CD4-positive, alpha-beta T cell treated with Interleukin-17A for 1 hour (primary cell): ENCODE measurements at regions not wholly inside any gene's neighbourhood (a gene's known extent, or its start where the extent isn't known, plus 50 kb on each side); places are given as distances from the start of the nearest gene placed in this dataset.

Experiments
- DNase-seq: peaks from one replicate; pipeline ENCODE4 v3.0.0-alpha.2; 2020

DNA sequence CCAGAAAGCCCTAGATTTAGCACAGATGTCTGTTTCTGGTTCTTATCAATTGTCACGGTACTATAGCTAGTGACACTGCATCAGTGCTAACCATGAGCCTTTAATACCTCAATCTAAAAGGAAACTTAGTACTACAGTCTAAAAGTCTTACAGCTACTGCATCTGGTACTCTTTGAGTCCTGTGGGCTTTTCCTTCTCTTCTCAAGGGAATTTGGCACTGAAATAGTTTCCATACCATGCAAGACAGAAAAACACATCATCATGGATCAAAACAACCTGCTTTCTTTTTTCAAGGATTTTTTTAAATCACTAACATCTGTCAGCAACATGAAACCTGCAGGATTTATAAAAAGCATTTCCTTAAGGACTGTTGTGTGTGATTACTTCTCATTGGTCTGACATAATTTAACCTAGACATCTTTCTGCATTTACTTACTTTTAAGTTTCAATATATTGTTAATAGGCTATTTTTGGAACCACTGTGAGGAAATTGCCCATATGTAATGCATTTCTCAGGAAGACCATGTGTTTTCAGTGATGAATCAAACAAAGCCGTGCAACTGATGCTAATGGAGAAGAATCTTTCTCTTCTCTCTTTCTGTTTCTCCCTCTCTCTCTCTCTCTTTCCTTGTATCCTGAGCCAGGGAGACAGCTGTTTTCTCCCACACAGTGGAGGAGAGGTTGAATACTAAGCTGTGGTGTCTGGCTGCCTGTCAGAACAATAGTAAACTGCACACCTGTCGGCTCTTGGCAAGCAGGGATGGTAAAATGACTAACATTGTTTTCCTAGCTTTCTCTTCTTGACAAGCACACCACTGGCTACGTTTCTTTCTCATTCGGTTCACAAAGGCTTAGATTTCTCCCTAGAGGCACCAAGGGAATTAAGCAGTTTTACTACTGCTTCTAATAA, 273.4 kb downstream of the CSNK1G3 start:
- DNase-seq, result no peak

GRCh38 chr5:123783421-123783820, 271.4 kb downstream of the CSNK1G3 start:
- no peak for DNase-seq

DNA sequence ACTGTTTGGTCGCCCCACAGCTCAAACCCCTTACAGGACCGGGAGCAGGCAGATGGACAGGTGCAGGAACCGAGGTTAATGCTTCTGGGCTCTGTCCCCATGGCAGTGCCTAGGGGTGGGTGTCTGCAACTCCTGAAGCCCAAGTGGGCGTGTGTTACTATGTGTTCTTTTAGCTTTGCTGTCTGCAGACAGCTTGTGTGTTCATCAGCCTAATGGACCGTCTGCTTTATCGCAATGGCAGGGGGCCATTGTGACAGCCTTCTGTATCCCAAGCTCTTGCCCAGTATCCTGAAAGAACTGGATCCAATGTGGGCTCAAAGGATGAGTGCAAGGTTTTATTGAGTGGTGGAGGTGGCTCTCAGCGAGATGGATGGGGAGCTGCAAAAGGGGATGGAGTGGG, 266.7 kb downstream of the CSNK1G3 start:
- no peak for DNase-seq

DNA sequence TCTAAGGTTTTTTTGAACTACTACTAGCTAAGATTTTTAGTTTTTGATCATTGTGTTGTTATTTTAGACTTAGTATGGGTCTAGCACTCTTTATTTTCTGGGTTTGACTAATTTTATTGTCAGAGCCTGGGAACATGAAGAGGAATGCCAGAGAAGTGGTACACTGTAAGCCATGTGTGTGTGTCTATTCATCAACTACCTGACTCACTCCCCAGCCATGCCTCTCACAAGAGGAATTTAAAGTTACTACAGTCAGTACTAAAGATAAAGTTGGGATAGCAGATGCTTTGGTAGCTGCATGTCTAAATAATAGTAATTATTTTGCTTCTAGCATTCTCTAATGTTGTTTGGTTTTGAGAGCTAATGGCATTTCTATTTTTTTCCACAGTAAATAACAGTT, 264.8 kb downstream of the CSNK1G3 start:
- DNase-seq, result no peak

- DNase-seq, result no peak
Observed at GRCh38 chr5:123771715-123772114, 259.7 kb downstream of the CSNK1G3 start.

GRCh38 chr5:123763201-123763600, 251.2 kb downstream of the CSNK1G3 start:
- no peak for DNase-seq

GRCh38 chr5:123756816-123757215, 244.8 kb downstream of the CSNK1G3 start:
- DNase-seq, result no peak

GRCh38 chr5:123756318-123756665, 244.3 kb downstream of the CSNK1G3 start:
- no peak for DNase-seq

DNA sequence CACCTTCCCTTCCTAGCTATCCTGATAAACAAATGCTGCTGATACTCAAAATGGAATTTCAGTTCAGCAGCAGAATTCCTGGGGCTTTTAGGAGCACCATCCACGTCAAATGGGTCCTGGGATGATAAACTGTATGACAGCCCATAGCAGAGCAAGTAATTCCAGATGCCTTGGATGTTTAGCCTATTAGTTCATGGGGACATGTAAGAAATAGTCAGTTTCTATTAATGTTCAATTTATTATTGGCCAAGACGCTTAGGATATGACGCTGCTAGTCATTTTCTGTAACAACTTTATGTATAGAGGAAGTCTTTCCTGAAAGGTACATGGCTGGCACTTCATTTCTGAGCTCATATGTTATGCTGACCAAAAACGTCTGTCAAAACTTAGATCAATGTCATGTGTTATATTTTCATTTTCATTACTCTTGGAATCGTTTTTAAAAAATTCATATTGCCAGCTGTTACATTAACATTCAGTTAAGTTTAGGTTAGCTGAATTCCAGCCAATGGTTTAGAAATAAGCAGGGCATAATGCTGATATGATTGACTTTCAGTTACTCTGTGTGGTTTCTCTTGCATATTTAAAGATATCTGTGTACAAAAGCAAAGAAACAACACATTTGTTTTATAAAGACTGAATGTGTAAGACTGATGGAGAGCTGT, 243.8 kb downstream of the CSNK1G3 start:
- DNase-seq, result no peak

- DNase-seq, result no peak
Observed at GRCh38 chr5:123754908-123755307, 242.9 kb downstream of the CSNK1G3 start.

- no peak for DNase-seq
Observed at GRCh38 chr5:123753937-123754891, 242.2 kb downstream of the CSNK1G3 start.

GRCh38 chr5:123753180-123753936, 241.4 kb downstream of the CSNK1G3 start:
- no peak for DNase-seq

DNA sequence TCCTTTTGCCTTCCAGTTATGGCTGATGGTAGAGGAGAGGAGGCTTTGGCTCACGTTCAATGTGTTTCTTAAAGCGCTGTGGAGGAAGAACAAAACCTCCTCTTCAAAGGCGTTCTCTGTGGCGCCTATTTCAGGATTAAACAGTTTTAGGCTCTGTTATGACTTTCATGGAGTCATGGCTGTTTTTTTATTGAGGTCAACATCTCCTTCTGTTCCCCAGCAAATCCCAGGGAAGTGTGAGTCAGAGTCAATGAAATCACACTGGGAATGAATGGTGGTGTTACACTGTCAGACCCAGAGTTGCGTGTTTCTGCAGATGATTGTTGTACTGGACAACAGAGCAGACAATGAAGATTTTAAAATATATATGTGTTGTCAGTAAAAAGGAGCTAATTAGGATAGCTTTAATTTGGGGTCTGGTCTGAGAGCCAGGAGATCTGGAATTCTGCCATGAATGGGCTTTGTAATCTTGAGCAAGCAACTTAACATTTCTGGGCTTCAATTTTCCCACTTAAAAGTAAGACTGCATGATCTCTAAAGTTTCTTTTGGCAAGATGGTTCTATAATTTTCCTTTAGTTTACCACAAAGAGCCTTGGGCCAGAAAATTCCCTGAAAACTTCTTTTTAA, 240.7 kb downstream of the CSNK1G3 start:
- no peak for DNase-seq

DNA sequence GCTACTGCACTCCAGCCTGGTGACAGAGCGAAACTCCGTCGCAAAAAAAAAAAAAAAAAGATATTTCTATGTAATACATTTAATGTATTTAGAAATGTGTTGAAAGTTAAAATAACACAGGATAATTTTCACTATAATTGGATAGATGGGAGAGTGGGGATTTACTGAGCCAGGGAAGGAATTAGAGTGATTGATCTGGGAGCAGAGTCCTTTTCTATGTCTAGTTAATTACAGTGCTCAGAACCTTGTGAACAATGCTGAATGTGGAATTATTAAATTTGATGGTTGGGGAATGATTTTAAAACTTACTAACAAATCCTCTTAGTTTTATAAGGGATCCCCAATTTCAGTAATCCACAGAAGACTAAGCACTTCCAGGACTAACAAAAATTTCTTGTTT, 239.7 kb downstream of the CSNK1G3 start:
- no peak for DNase-seq

- no peak for DNase-seq
Observed at GRCh38 chr5:123748239-123748638, 236.3 kb downstream of the CSNK1G3 start.

GRCh38 chr5:123746683-123747360, 234.8 kb downstream of the CSNK1G3 start:
- DNase-seq, result no peak

DNA sequence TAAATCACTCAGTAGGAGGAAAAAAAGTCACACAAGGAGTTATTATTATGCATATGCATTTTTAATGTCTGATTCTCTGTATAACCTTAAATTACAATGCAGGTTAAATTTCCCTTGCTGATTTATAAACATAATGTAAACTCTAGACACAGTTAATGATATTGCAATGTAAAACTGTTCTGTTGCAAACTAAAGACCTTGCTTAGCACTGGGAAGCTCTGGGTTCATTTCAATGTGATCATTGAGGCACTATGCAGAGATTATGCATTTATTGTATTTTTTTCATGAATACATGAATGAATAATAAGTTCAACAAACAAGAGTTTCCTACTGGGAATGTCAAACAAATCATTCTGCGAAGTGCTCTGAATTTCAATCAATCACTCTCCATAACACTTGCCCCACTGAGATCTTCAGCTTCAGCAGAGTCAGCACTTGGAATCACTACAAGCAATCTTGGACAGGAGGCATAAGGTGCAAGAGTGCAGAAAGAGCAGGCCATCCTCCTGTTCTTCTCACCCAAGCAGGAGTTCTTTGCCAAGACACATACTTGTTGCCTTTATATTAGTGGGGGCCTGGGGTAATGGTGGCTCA, 232.1 kb downstream of the CSNK1G3 start:
- DNase-seq, result no peak

GRCh38 chr5:123735384-123735783, 223.4 kb downstream of the CSNK1G3 start:
- no peak for DNase-seq

DNA sequence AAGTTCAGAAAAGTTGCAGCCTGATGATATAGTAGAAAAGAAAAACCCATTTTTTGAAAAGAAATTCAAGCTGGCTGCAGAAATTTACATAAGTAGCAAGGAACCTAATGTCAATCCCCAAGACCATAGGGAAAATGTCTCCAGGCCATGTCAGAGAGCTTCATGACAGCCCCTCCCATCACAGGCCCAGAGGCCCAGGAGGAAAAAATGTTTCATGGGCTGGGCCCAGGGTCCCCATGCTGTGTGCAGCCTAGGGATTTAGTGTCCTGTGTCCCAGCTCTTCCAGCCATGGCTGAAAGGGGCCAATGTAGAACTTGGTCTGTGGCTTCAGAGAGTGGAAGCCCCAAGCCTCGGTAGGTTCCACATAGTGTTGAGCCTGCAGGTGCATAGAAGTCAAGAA, 220.3 kb downstream of the CSNK1G3 start:
- no peak for DNase-seq

GRCh38 chr5:123722451-123722850, 210.5 kb downstream of the CSNK1G3 start:
- no peak for DNase-seq

DNA sequence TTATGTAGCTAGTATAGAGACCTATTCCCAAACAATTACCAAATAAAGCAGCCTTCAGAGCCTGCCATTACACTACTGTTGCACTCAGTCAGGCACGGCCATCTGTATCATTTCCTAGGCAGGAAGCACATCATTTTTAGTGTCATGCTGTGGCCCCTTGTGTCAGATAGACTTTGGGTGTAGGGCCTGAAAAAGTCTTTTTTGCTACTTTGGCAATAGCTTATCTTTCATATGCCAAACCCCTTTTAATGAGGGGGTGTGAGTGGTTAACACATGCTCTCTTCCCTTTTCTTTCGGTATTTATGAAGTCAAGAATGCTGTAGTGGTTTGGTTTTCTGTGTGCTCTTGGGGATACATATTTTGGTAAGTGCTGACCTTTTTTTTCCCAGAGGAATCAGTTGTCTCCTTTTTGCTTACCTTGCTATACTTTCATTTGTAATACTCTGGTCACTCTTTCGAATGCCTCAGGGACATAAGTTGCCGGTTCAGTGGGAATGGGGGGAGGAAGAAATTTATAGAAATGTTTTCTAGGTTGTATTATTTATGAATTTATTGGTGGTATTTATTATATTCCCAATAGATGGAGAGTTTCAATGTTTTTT, 209.8 kb downstream of the CSNK1G3 start:
- DNase-seq, result no peak
